GM23248 (cell line): ENCODE measurements at regions not wholly inside any gene's neighbourhood (a gene's known extent, or its start where the extent isn't known, plus 50 kb on each side); places are given as distances from the start of the nearest gene placed in this dataset.

Experiments used
- DNase-seq: peaks from one replicate; pipeline ENCODE4 v3.0.0-alpha.2; 2015
- H2AFZ ChIP-seq: fragments of 200-600 bp; sonication (generic); 2 replicates; pipeline ENCODE4 v1.6.1; 2016; ENCODE audit warnings: antibody characterized with exemption
- H3F3A ChIP-seq: fragments of 200-600 bp; sonication (generic); 2 replicates; pipeline ENCODE4 v1.6.1; 2016; ENCODE audit warnings: mild to moderate bottlenecking, antibody characterized with exemption, mixed run types; ENCODE audit not compliant: insufficient read depth
- H3K27ac ChIP-seq: fragments of 200-600 bp; sonication (generic); 2 replicates; pipeline ENCODE4 v1.5.1; 2016; ENCODE audit warnings: mild to moderate bottlenecking
- H3K27me3 ChIP-seq: fragments of 200-600 bp; sonication (generic); replicated peaks from 2 replicates; pipeline ENCODE4 v1.6.1; 2016; ENCODE audit warnings: mild to moderate bottlenecking; ENCODE audit not compliant: insufficient read depth
- H3K36me3 ChIP-seq: fragments of 200-600 bp; sonication (generic); 2 replicates; pipeline ENCODE4 v1.6.1; 2016; ENCODE audit warnings: low read depth, mild to moderate bottlenecking
- H3K4me1 ChIP-seq: fragments of 200-600 bp; sonication (generic); 2 replicates; pipeline ENCODE4 v1.6.1; 2016; ENCODE audit warnings: mild to moderate bottlenecking; ENCODE audit not compliant: insufficient read depth
- H3K4me2 ChIP-seq: fragments of 200-600 bp; sonication (generic); one replicate; pipeline ENCODE4 v1.6.1; 2016; ENCODE audit warnings: mild to moderate bottlenecking; ENCODE audit not compliant: unreplicated experiment
- H3K4me3 ChIP-seq: fragments of 200-600 bp; sonication (generic); 2 replicates; pipeline ENCODE4 v1.5.1; 2016; ENCODE audit warnings: mild to moderate bottlenecking
- H3K79me2 ChIP-seq: fragments of 200-600 bp; sonication (generic); 2 replicates; pipeline ENCODE4 v1.6.1; 2016; ENCODE audit warnings: mild to moderate bottlenecking; ENCODE audit not compliant: insufficient read depth
- H3K9ac ChIP-seq: fragments of 200-600 bp; sonication (generic); 2 replicates; pipeline ENCODE4 v1.6.1; 2016; ENCODE audit warnings: mild to moderate bottlenecking
- H3K9me2 ChIP-seq: fragments of 200-600 bp; sonication (generic); 2 replicates; pipeline ENCODE4 v1.6.1; 2016; ENCODE audit warnings: mixed run types, mild to moderate bottlenecking, moderate library complexity; ENCODE audit not compliant: insufficient read depth
- H3K9me3 ChIP-seq: fragments of 200-600 bp; sonication (generic); one replicate; pipeline ENCODE4 v1.6.1; 2017; ENCODE audit warnings: low read depth
- H4K20me1 ChIP-seq: fragments of 200-600 bp; sonication (generic); 2 replicates; pipeline ENCODE4 v1.6.0; 2016; ENCODE audit not compliant: insufficient read depth
- EZH2 ChIP-seq: fragments of 200-600 bp; sonication (generic); IDR thresholded peaks from 2 replicates; pipeline ENCODE4 v1.6.1; 2018; ENCODE audit warnings: antibody characterized with exemption, mild to moderate bottlenecking; ENCODE audit not compliant: insufficient read depth, poor library complexity, severe bottlenecking
- EZH2phosphoT487 ChIP-seq: fragments of 200-600 bp; sonication (generic); IDR thresholded peaks from 2 replicates; pipeline ENCODE4 v1.6.1; 2018; ENCODE audit warnings: antibody characterized with exemption, moderate library complexity, mild to moderate bottlenecking, low read depth; ENCODE audit not compliant: insufficient read depth
- WGBS, 2 experiments: methylation state at CpG; one replicate each; pipeline ENCODE4 v1.1.6; 2015 to 2017; ENCODE audit warnings: low lambda C conversion rate in 2 of 2, low coverage in 1 of 2; ENCODE audit errors: missing lambda C conversion rate in 2 of 2; 5-methylcytosine and 5-hydroxymethylcytosine counted together
- in situ Hi-C: fragments of 300-500 bp; cut with MboI; formaldehyde crosslinking; loops from 2 replicates; pipeline ENCODE4 v1.15.0; 2020

GRCh38 chr10:121182219-121182618, 331.1 kb downstream of the WDR11 start:
- TF ChIP-seq EZH2phosphoT487 (no peak), EZH2 (no peak)
- Histone ChIP-seq H3K4me3 (no peak overlapping the region), H2AFZ (no peak overlapping the region), H3K9me3 (no peaks in the 10 kb centered on the region), H3K4me2 (no peak overlapping the region), H4K20me1 (no peaks in the 10 kb centered on the region), H3K9ac (no peak overlapping the region), H3K36me3 (no peaks in the 10 kb centered on the region), H3K27ac (no peak overlapping the region), H3K27me3 (no peaks in the 10 kb centered on the region), H3K79me2 (no peaks in the 10 kb centered on the region), H3K4me1 (no peaks in the 10 kb centered on the region), H3F3A (no peaks in the 10 kb centered on the region), H3K9me2 (no peaks in the 10 kb centered on the region)
- no peak for DNase-seq
- in situ Hi-C loops, result no loop called here
- 3 to 9% methylated on average over 2 of the region's 2 CpGs for WGBS, 2 experiments

GRCh38 chr10:121183236-121183635, 332.1 kb downstream of the WDR11 start:
- no peaks in the 10 kb centered on the region for H3F3A ChIP-seq
- in situ Hi-C loops, result no loop called here
- no peak overlapping the region for H3K27ac ChIP-seq
- H3K4me2 ChIP-seq, result no peak overlapping the region
- H3K27me3 ChIP-seq, result no peaks in the 10 kb centered on the region
- H3K9me2 ChIP-seq, result no peaks in the 10 kb centered on the region
- no peak for TF ChIP-seq EZH2phosphoT487
- TF ChIP-seq EZH2, result no peak
- WGBS, 2 experiments, result 15 to 21% methylated on average over 4 of the region's 4 CpGs
- DNase-seq, result no peak
- no peaks in the 10 kb centered on the region for H3K9me3 ChIP-seq
- H3K79me2 ChIP-seq, result no peaks in the 10 kb centered on the region
- no peak overlapping the region for H3K4me3 ChIP-seq
- no peak overlapping the region for H3K9ac ChIP-seq
- H3K4me1 ChIP-seq, result no peaks in the 10 kb centered on the region
- H2AFZ ChIP-seq, result no peak overlapping the region
- no peaks in the 10 kb centered on the region for H3K36me3 ChIP-seq
- H4K20me1 ChIP-seq, result no peaks in the 10 kb centered on the region

- no peak for TF ChIP-seq EZH2phosphoT487
- TF ChIP-seq EZH2, result no peak
- DNase-seq, result no peak
- Histone ChIP-seq H3F3A (no peaks in the 10 kb centered on the region), H3K79me2 (no peaks in the 10 kb centered on the region), H3K4me2 (no peak overlapping the region), H3K4me3 (no peak overlapping the region), H3K9ac (no peak overlapping the region), H3K27ac (no peak overlapping the region), H3K27me3 (no peaks in the 10 kb centered on the region), H3K4me1 (no peaks in the 10 kb centered on the region), H4K20me1 (no peaks in the 10 kb centered on the region), H3K9me3 (no peaks in the 10 kb centered on the region), H3K36me3 (no peaks in the 10 kb centered on the region), H3K9me2 (no peaks in the 10 kb centered on the region), H2AFZ (no peak overlapping the region)
- 0 to 4% methylated on average over 1 of the region's 1 CpG for whole genome bisulfite sequencing, 2 experiments
- in situ Hi-C loops, result no loop called here
Observed at GRCh38 chr10:121183707-121184106, 332.5 kb downstream of the WDR11 start.

DNA sequence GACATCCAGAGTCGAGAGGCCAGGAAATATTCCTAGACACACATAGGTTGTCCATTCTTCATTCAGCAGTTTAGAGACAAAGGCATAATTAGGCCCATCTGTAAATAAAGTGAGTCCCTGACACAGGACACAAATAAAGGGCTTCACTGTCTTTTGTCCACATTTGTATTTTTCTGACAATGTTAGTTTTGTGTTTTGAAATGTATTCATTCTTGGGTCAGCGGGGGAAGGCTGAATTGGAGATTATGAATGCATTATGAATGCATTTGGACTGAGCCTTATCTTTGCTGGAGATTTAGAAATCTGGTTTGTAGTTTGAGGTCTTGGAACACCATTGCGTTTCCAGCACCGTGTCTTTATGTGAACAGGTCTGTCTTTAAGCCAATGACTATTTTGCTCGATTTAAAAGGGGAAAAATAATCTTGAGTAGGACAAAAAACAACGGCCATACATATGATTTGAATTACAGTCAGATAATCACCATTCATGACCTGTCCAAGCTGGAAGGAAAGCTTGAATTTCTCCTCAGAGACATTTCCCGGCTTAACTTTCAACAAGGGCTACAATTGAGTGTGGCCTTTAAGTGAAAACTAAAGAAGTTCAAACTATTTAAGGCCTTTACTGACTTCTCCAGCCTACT, 334.8 kb downstream of the WDR11 start:
- H3K9ac ChIP-seq, result no peak overlapping the region
- 21 to 22% methylated on average over 7 of the region's 7 CpGs for WGBS, 2 experiments
- no peak for DNase-seq
- no peaks in the 10 kb centered on the region for H3K9me2 ChIP-seq
- no peaks in the 10 kb centered on the region for H3K9me3 ChIP-seq
- H3F3A ChIP-seq, result no peaks in the 10 kb centered on the region
- H3K4me3 ChIP-seq, result no peak overlapping the region
- no peaks in the 10 kb centered on the region for H3K27me3 ChIP-seq
- no peaks in the 10 kb centered on the region for H4K20me1 ChIP-seq
- no peaks in the 10 kb centered on the region for H3K4me1 ChIP-seq
- H3K27ac ChIP-seq, result no peak overlapping the region
- H3K4me2 ChIP-seq, result no peak overlapping the region
- TF ChIP-seq EZH2 (no peak), EZH2phosphoT487 (no peak)
- H2AFZ ChIP-seq, result no peak overlapping the region
- H3K36me3 ChIP-seq, result no peaks in the 10 kb centered on the region
- in situ Hi-C loops, result no loop called here
- no peaks in the 10 kb centered on the region for H3K79me2 ChIP-seq

- Histone ChIP-seq H3K9ac (no peak overlapping the region), H3K4me1 (no peaks in the 10 kb centered on the region), H3F3A (no peaks in the 10 kb centered on the region), H3K4me2 (no peak overlapping the region), H3K79me2 (no peaks in the 10 kb centered on the region), H3K9me2 (no peaks in the 10 kb centered on the region), H3K27me3 (no peaks in the 10 kb centered on the region), H3K9me3 (no peaks in the 10 kb centered on the region), H4K20me1 (no peaks in the 10 kb centered on the region), H2AFZ (no peak overlapping the region), H3K27ac (no peak overlapping the region), H3K36me3 (no peaks in the 10 kb centered on the region), H3K4me3 (no peak overlapping the region)
- TF ChIP-seq EZH2phosphoT487 (no peak), EZH2 (no peak)
- DNase-seq, result no peak
- in situ Hi-C loops, result no loop called here
Observed at GRCh38 chr10:121187391-121187790, 336.2 kb downstream of the WDR11 start.
